ENCODE measurements at regions not wholly inside any gene's neighbourhood (a gene's known extent, or its start where the extent isn't known, plus 50 kb on each side); places are given as distances from the start of the nearest gene placed in this dataset.

- FAIRE-seq (no peak), DNase-seq (ENCODE audit: low spot score in 2 of 2) (no peak)
These were observed 56.6 kb upstream of the C4orf54 start for GRCh38 chr4:99714179-99714578.

- no peak for FAIRE-seq
- no peak for DNase-seq (ENCODE audit: low spot score in 2 of 2)
These were observed 54.9 kb upstream of the C4orf54 start for GRCh38 chr4:99712530-99712929.

GRCh38 chr4:99712099-99712498 is 54.5 kb upstream of the C4orf54 start:
- FAIRE-seq (no peak), DNase-seq (ENCODE audit: low spot score in 2 of 2) (no peak)

- DNase-seq (ENCODE audit: low spot score in 2 of 2) (no peak), FAIRE-seq (no peak)
These were observed 54.0 kb upstream of the C4orf54 start for GRCh38 chr4:99711657-99712056.

GRCh38 chr4:99710681-99711345 is 53.2 kb upstream of the C4orf54 start:
- FAIRE-seq (no peak), DNase-seq (ENCODE audit: low spot score in 2 of 2) (no peak)

GRCh38 chr4:99710020-99710419 is 52.4 kb upstream of the C4orf54 start:
- FAIRE-seq (no peak), DNase-seq (ENCODE audit: low spot score in 2 of 2) (no peak)

GRCh38 chr4:99708551-99708950 is 50.9 kb upstream of the C4orf54 start:
- DNase-seq (ENCODE audit: low spot score in 2 of 2) (no peak), FAIRE-seq (no peak)
